Peyer's patch (tissue), 4 donors: ENCODE measurements at regions not wholly inside any gene's neighbourhood (a gene's known extent, or its start where the extent isn't known, plus 50 kb on each side); places are given as distances from the start of the nearest gene placed in this dataset.

ENCODE experiments used
- DNase-seq, 3 donors: peaks; one replicate each; pipeline ENCODE4 v3.0.0-alpha.2; 2017 to 2019
- H3K27ac ChIP-seq, 4 donors: fragments of 200-600 bp; sonication (generic); one replicate each; pipeline ENCODE4 v1.5.1; 2016 to 2019
- H3K27me3 ChIP-seq, 2 donors: fragments of 200-600 bp; sonication (generic); one replicate each; pipeline ENCODE4 v1.5.1; 2019
- H3K36me3 ChIP-seq, 3 donors: fragments of 200-600 bp; sonication (generic); one replicate each; pipeline ENCODE4 v1.5.1; 2016 to 2019
- H3K4me1 ChIP-seq, 4 donors: fragments of 200-600 bp; sonication (generic); one replicate each; pipeline ENCODE4 v1.5.1; 2016 to 2019
- H3K4me3 ChIP-seq, 4 donors: fragments of 200-600 bp; sonication (generic); 1 replicate in 3 of 4; 2 replicates in 1 of 4; pipeline ENCODE4 v1.5.1; 2016 to 2019; ENCODE audit warnings: mild to moderate bottlenecking in 1 of 4
- H3K9me3 ChIP-seq, 4 donors: fragments of 200-600 bp; sonication (generic); one replicate each; pipeline ENCODE4 v1.5.1; 2016 to 2019; ENCODE audit warnings: mild to moderate bottlenecking in 1 of 4
- POLR2A ChIP-seq, 2 donors: fragments of 450-650 bp; IDR thresholded peaks; one replicate each; pipeline ENCODE4 v1.5.1; 2017; ENCODE audit warnings: antibody characterized with exemption in 2 of 2, mild to moderate bottlenecking in 2 of 2, moderate library complexity in 2 of 2
- TF ChIP-seq, protein P1 (sequence below), 6 experiments: fragments of 450-650 bp in 4 of 6; fragments of 200-600 bp in 2 of 6; sonication (generic) in 1 of 6; IDR thresholded peaks; one replicate each; pipeline ENCODE4 v1.5.1; 2017 to 2019; ENCODE audit warnings: antibody characterized with exemption in 6 of 6, mild to moderate bottlenecking in 3 of 6, moderate library complexity in 1 of 6

DNA sequence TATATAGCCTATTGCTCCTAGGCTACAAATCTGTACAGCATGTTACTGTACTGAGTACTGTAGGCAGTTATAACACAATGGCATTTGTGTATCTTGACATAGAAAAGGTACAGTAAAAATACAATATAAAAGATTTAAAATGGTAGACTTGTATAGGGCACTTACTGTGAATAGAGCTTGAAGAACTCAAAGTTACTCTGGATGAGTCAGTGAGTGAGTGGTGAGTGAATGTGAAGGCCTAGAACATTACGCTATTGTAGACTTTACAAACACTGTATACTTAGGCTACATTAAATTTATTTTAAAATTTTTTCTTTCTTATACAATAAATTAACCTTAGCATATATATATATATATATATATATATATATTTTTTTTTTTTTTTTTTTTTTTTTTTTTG is 140.0 kb upstream of the UBE2E1 start:
- Histone ChIP-seq H3K27ac (no peak overlapping the region), H3K4me1 (no peaks in the 10 kb centered on the region), H3K9me3 (no peaks in the 10 kb centered on the region), H3K36me3 (no peaks in the 10 kb centered on the region), H3K27me3 (no peaks in the 10 kb centered on the region), H3K4me3 (no peak overlapping the region)
- no peak for DNase-seq
- TF ChIP-seq, protein P1, sequence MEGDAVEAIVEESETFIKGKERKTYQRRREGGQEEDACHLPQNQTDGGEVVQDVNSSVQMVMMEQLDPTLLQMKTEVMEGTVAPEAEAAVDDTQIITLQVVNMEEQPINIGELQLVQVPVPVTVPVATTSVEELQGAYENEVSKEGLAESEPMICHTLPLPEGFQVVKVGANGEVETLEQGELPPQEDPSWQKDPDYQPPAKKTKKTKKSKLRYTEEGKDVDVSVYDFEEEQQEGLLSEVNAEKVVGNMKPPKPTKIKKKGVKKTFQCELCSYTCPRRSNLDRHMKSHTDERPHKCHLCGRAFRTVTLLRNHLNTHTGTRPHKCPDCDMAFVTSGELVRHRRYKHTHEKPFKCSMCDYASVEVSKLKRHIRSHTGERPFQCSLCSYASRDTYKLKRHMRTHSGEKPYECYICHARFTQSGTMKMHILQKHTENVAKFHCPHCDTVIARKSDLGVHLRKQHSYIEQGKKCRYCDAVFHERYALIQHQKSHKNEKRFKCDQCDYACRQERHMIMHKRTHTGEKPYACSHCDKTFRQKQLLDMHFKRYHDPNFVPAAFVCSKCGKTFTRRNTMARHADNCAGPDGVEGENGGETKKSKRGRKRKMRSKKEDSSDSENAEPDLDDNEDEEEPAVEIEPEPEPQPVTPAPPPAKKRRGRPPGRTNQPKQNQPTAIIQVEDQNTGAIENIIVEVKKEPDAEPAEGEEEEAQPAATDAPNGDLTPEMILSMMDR (IDR thresholded peaks at IDR 0.05), result no peak

DNA sequence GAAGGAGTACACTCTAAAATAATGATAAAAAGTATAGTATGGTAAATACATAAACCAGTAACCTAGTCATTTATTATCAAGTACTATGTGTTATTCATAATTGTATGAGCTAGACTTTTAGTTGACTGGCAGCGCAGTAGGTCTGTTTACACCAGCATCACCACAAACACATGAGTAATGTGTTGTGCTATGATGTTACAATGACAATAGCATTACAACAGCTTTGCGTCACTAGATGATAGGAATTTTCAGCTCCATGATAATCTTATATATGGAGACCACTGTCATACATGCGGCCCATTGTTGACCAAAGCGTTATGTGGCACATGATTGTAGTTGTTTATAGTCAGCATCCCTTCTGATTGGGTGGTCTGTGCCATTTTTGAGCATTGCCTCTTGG is 138.9 kb upstream of the UBE2E1 start:
- TF ChIP-seq POLR2A (IDR thresholded peaks at IDR 0.05), result no peak
- TF ChIP-seq, protein P1 (IDR thresholded peaks at IDR 0.05), result no peak
- no peak overlapping the region for H3K27ac ChIP-seq
- H3K27me3 ChIP-seq, result no peaks in the 10 kb centered on the region
- H3K4me1 ChIP-seq, result peaks cover 0 to 6% (median 0%) of the 10 kb centered on the region in 4 donors
- DNase-seq, result no peak
- no peaks in the 10 kb centered on the region for H3K36me3 ChIP-seq
- H3K4me3 ChIP-seq, result no peak overlapping the region
- no peaks in the 10 kb centered on the region for H3K9me3 ChIP-seq

DNA sequence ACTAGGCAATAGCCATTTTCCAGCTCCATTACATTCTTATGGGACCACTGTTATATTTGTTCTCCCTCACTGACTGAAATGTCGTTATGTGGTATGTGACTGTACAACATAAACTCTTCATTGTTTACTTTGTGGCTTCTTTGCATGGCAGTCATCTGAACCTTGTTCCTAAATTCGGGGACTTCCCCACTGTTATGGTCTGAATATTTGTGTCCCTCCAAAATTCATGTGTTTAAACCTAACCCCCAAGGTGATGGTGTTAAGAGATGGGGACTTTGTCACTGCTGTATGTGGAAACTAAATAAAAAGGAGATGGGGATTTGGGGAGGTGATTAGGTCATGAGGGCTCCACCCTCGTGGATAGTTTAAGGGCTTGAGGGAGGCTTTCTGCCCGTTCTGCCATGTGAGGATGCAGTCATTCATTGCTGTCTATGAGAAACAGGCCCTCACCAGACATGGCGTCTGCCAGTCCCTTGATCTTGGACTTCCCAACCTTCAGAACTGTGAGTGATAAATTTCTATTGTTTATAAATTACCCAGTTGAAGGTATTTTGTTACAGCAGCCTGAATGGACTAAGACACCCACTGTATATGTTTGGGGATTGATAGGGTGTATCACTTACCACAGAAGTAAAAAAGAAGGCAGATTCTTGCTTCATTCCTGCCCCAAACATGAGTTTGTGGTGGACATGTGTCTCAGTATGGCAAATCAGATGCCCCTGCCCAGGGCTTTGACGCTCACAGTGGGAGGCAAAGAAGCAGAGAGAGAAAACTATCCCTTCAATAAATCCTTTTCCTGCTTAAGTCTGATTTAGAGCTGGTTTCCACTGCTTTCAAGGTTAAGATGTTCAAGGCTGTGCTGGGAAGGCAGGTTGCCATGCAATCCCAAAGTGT is 138.0 kb upstream of the UBE2E1 start:
- H3K36me3 ChIP-seq, result no peaks in the 10 kb centered on the region
- no peaks in the 10 kb centered on the region for H3K27me3 ChIP-seq
- DNase-seq, result no peak
- no peak overlapping the region for H3K4me3 ChIP-seq
- TF ChIP-seq, protein P1 (IDR thresholded peaks at IDR 0.05), result no peak
- no peak for TF ChIP-seq POLR2A (IDR thresholded peaks at IDR 0.05)
- H3K4me1 ChIP-seq, result peaks cover 0 to 10% (median 0%) of the 10 kb centered on the region in 4 donors
- H3K9me3 ChIP-seq, result no peaks in the 10 kb centered on the region
- H3K27ac ChIP-seq, result no peak overlapping the region

DNA sequence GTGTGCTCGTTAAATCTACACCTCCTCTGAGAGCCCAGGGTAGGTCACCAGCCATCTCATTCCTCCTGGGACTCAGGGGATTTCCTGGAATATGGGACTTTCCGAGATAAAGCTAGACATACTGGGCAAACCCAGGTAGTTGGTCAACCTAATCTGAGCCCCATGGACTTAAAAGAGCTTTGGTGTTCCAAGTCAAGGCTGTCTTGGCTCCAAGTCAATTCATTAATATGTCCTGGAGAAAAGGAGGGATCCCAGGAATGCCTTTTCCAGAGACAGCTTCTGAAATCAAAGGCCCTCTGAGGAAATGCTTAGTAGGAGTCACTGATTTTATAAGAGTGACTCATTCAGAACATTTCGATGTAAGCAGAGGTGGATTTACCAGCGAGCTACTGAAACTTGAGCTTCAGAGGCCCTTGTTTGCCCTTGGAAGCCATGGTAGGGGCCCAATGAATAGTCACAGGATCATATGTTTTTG is 137.3 kb upstream of the UBE2E1 start:
- no peak for TF ChIP-seq POLR2A (IDR thresholded peaks at IDR 0.05)
- TF ChIP-seq, protein P1 (IDR thresholded peaks at IDR 0.05), result no peak
- no peak for DNase-seq
- Histone ChIP-seq H3K36me3 (no peaks in the 10 kb centered on the region), H3K4me3 (no peak overlapping the region), H3K27ac (no peak overlapping the region), H3K4me1 (peaks cover 0 to 10% (median 0%) of the 10 kb centered on the region in 4 donors), H3K9me3 (no peaks in the 10 kb centered on the region), H3K27me3 (no peaks in the 10 kb centered on the region)

DNA sequence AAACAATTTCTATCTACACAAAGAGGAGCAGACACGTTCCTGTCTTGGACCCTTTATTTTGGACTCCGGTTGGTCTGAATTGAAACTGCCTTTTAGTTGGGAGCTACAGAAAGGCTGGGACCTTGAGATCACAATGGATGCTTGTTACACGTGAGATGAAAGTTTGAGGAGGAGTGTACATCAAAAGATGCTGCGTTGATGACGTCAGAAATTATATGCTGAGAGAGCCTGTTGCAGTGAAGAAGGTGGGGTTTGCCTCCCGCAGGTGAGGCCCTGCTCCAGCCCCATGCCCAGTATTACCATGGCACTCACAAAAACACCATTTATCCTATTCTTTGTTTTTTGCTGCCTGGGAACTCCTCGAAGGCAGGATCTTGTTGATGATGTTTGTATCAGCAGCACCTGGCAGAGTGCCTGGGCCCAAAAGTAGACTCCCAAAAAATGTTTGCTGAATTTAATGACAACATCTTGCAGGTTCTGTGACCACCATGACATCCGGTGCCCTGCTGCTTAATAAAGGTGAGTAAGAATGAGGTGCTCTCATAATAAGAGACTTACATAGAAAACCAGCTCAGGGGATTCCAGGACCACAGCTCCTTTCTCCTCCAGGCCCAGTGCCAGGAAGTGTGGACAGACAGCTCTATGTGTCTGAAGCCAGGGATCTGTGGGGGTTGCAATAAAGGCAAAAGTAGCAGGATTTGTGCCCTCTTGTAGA is 136.1 kb upstream of the UBE2E1 start:
- Histone ChIP-seq H3K27ac (no peak overlapping the region), H3K4me1 (peaks cover 0 to 10% (median 0%) of the 10 kb centered on the region in 4 donors), H3K27me3 (no peaks in the 10 kb centered on the region), H3K36me3 (no peaks in the 10 kb centered on the region), H3K4me3 (no peak overlapping the region), H3K9me3 (no peaks in the 10 kb centered on the region)
- no peak for TF ChIP-seq POLR2A (IDR thresholded peaks at IDR 0.05)
- TF ChIP-seq, protein P1 (IDR thresholded peaks at IDR 0.05), result no peak
- no peak for DNase-seq
